ENCODE measurements at regions not wholly inside any gene's neighbourhood (a gene's known extent, or its start where the extent isn't known, plus 50 kb on each side); places are given as distances from the start of the nearest gene placed in this dataset.

DNA sequence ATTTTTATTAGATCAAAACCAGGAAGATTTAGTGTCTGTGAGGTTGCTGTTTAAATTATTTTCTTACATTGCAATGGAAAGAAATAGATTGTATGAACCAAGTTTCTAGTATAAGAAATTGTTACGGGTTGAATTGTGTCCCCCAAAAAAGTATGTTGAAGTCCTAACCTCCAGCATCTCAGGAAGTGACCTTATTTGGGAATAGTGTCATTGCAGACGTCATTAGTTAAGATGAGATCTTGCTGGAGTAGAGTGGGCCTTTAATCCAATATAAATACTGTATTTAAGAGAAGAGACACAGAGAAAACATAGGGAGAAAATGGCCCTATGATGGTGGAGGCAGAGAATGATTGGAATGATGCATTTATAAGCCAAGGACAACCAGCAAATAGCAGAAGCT is 188.7 kb upstream of the SAMSN1 start:
- BruUV-seq (replicated peaks), result no TSS peak
- Histone ChIP-seq H3K27ac (no peak overlapping the region), H3K79me2 (ENCODE audit: low read depth) (no peaks in the 10 kb centered on the region), H2AFZ (no peak overlapping the region), H3K9me3 (ENCODE audit: insufficient read depth, low read depth) (no peaks in the 10 kb centered on the region), H3K4me3 (no peak overlapping the region), H4K20me1 (ENCODE audit: insufficient read depth) (no peaks in the 10 kb centered on the region), H3F3A (ENCODE audit: insufficient read depth, low read depth) (no peaks in the 10 kb centered on the region), H3K36me3 (ENCODE audit: low read depth) (no peaks in the 10 kb centered on the region), H3K27me3 (ENCODE audit: insufficient read depth, low read depth) (no peaks in the 10 kb centered on the region), H3K4me2 (no peak overlapping the region), H3K4me1 (replicated peaks; ENCODE audit: insufficient read depth) (no peaks in the 10 kb centered on the region), H3K9me2 (ENCODE audit: insufficient read depth) (no peaks in the 10 kb centered on the region)
- TF ChIP-seq EZH2 (IDR thresholded peaks at IDR 0.05; ENCODE audit: low read depth), result no peak
- TF ChIP-seq, protein P1, sequence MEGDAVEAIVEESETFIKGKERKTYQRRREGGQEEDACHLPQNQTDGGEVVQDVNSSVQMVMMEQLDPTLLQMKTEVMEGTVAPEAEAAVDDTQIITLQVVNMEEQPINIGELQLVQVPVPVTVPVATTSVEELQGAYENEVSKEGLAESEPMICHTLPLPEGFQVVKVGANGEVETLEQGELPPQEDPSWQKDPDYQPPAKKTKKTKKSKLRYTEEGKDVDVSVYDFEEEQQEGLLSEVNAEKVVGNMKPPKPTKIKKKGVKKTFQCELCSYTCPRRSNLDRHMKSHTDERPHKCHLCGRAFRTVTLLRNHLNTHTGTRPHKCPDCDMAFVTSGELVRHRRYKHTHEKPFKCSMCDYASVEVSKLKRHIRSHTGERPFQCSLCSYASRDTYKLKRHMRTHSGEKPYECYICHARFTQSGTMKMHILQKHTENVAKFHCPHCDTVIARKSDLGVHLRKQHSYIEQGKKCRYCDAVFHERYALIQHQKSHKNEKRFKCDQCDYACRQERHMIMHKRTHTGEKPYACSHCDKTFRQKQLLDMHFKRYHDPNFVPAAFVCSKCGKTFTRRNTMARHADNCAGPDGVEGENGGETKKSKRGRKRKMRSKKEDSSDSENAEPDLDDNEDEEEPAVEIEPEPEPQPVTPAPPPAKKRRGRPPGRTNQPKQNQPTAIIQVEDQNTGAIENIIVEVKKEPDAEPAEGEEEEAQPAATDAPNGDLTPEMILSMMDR (conservative IDR thresholded peaks at IDR 0.05), result no peak
- intact Hi-C loops (cut with micrococcal nuclease; ENCODE audit: unreplicated experiment), result loop anchor here (5.0 kb wide), 1 partner anchor 333 kb away; no protein-coding TSS in a partner anchor
- ChIA-PET POLR2A (ENCODE audit: unreplicated experiment) (no interaction called here), CTCF (no interaction called here)
- DNase-seq, result no peak

DNA sequence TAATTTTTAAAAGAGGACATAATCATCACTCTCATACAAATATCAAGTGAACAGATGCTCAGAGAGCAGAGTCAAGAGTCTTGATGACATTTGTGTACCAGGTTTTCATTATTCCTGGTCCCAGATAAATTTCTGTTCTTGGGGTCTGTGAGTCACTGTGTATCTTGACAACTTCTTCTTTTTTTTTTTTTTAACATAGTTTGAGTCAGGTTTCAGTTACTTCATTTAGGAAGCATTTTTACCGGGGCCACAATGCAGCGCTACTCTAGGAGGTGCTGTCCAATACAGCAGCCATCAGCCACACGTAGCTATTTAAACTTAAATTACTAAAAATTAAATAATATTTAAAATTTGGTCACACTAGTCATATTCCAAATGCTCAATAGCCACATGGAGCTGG is 188.1 kb upstream of the SAMSN1 start:
- no peaks in the 10 kb centered on the region for H4K20me1 ChIP-seq (ENCODE audit: insufficient read depth)
- no peaks in the 10 kb centered on the region for H3K4me1 ChIP-seq (replicated peaks; ENCODE audit: insufficient read depth)
- intact Hi-C loops (cut with micrococcal nuclease; ENCODE audit: unreplicated experiment), result no loop called here
- POLR2A ChIA-PET (ENCODE audit: unreplicated experiment), result no interaction called here
- H3K9me3 ChIP-seq (ENCODE audit: insufficient read depth, low read depth), result no peaks in the 10 kb centered on the region
- H3K9me2 ChIP-seq (ENCODE audit: insufficient read depth), result no peaks in the 10 kb centered on the region
- H3K79me2 ChIP-seq (ENCODE audit: low read depth), result no peaks in the 10 kb centered on the region
- no TSS peak for BruUV-seq (replicated peaks)
- no peak overlapping the region for H3K4me3 ChIP-seq
- no peak overlapping the region for H2AFZ ChIP-seq
- TF ChIP-seq, protein P1 (conservative IDR thresholded peaks at IDR 0.05), result no peak
- TF ChIP-seq EZH2 (IDR thresholded peaks at IDR 0.05; ENCODE audit: low read depth), result no peak
- H3K36me3 ChIP-seq (ENCODE audit: low read depth), result no peaks in the 10 kb centered on the region
- no peaks in the 10 kb centered on the region for H3K27me3 ChIP-seq (ENCODE audit: insufficient read depth, low read depth)
- no peaks in the 10 kb centered on the region for H3F3A ChIP-seq (ENCODE audit: insufficient read depth, low read depth)
- CTCF ChIA-PET, result no interaction called here
- H3K4me2 ChIP-seq, result no peak overlapping the region
- DNase-seq, result no peak
- H3K27ac ChIP-seq, result no peak overlapping the region

DNA sequence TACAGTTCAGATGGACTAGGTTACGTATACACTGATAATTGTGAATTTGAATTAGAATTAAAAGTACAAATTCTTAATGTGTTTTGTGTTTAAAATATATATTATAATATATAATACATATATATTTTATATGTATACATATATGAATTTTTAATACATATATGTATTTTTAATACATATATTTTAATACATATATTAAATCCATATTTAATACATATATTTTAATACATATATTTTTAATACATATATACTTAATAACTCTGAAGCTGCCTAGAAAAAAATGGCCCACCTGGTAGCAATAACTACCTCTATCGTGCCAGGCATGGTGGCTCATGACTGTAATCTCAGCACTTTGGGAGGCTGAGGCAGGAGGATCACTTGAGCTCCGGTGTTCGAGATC is 179.1 kb upstream of the SAMSN1 start:
- BruUV-seq (replicated peaks), result no TSS peak
- Histone ChIP-seq H3K4me1 (replicated peaks; ENCODE audit: insufficient read depth) (no peaks in the 10 kb centered on the region), H3K9me3 (ENCODE audit: insufficient read depth, low read depth) (no peaks in the 10 kb centered on the region), H3K4me3 (no peak overlapping the region), H3K79me2 (ENCODE audit: low read depth) (no peaks in the 10 kb centered on the region), H3K4me2 (no peak overlapping the region), H3K36me3 (ENCODE audit: low read depth) (no peaks in the 10 kb centered on the region), H3K9me2 (ENCODE audit: insufficient read depth) (no peaks in the 10 kb centered on the region), H3F3A (ENCODE audit: insufficient read depth, low read depth) (no peaks in the 10 kb centered on the region), H4K20me1 (ENCODE audit: insufficient read depth) (no peaks in the 10 kb centered on the region), H3K27me3 (ENCODE audit: insufficient read depth, low read depth) (no peaks in the 10 kb centered on the region), H3K27ac (no peak overlapping the region), H2AFZ (no peak overlapping the region)
- TF ChIP-seq, protein P1 (conservative IDR thresholded peaks at IDR 0.05), result no peak
- no peak for TF ChIP-seq EZH2 (IDR thresholded peaks at IDR 0.05; ENCODE audit: low read depth)
- CTCF ChIA-PET, result no interaction called here
- DNase-seq, result no peak
- POLR2A ChIA-PET (ENCODE audit: unreplicated experiment), result no interaction called here
- intact Hi-C loops (cut with micrococcal nuclease; ENCODE audit: unreplicated experiment), result no loop called here
